ENCODE measurements at regions not wholly inside any gene's neighbourhood (a gene's known extent, or its start where the extent isn't known, plus 50 kb on each side); places are given as distances from the start of the nearest gene placed in this dataset.

DNA sequence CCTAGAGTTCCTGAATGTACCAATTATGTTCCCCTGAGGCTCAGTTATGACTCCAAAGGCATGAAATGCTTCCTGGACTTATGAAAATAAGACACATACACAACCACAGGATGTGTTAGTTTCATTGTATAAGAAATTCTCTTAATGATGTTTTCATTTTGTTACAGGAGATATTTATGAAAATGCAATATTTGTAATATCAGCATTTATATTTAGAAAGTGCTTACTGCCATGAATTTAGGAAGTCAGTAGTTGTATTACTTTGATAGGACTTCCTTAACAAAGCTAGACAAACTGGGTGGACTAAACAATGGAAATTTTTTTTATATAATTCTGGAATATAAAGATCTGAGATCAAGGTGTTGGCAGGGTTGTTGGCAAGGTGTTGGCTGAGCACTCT lies 572.1 kb upstream of the IGFBP7 start:
- H3K36me3 ChIP-seq (ENCODE audit: low read depth, low read length) = no peaks in the 10 kb centered on the region
- intact Hi-C loops (cut with micrococcal nuclease) = no loop called here

DNA sequence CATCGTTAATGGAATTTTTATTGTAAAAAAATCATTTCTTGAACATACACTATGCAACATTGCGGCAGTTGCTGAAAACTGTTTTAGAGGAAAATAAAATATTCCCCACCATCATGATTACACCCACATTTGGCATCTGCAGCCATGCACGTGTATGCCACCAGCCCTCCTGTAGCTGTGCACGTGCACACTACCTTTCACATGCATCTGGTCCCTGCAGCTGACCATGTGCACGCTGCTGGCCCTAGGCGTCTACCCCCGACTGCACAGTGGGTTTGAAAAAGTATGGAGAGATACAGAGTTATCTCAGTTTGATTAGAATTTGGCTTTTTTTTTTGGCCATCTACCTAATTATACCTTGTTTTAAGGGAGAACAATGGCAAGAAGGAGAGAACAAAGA lies 569.8 kb upstream of the IGFBP7 start:
- CTCF ChIA-PET = no interaction called here
- H3K9me3 ChIP-seq (ENCODE audit: low read length) = no peaks in the 10 kb centered on the region

More for the DNA sequence above, 572.1 kb upstream of the IGFBP7 start:
- ATAC-seq (no peak), DNase-seq (no peak)
- H3K9me3 ChIP-seq (ENCODE audit: low read length) = no peaks in the 10 kb centered on the region
- no peaks in the 10 kb centered on the region for H4K20me1 ChIP-seq (ENCODE audit: low read length)
- H2AFZ ChIP-seq (ENCODE audit: low read length) = no peak overlapping the region
- no TSS peak for BruUV-seq (replicated peaks)
- no peaks in the 10 kb centered on the region for H3F3A ChIP-seq (ENCODE audit: low read length, unreplicated experiment)
- H3K27ac ChIP-seq (ENCODE audit: low read length) = no peak overlapping the region
- ChIA-PET CTCF (no interaction called here), POLR2A (ENCODE audit: unreplicated experiment) (no interaction called here)
- H3K4me1 ChIP-seq (ENCODE audit: insufficient read depth, low read length) = no peaks in the 10 kb centered on the region
- no peak for TF ChIP-seq EZH2 (IDR thresholded peaks at IDR 0.05; ENCODE audit: low read length, unreplicated experiment)
- TF ChIP-seq, protein P1, sequence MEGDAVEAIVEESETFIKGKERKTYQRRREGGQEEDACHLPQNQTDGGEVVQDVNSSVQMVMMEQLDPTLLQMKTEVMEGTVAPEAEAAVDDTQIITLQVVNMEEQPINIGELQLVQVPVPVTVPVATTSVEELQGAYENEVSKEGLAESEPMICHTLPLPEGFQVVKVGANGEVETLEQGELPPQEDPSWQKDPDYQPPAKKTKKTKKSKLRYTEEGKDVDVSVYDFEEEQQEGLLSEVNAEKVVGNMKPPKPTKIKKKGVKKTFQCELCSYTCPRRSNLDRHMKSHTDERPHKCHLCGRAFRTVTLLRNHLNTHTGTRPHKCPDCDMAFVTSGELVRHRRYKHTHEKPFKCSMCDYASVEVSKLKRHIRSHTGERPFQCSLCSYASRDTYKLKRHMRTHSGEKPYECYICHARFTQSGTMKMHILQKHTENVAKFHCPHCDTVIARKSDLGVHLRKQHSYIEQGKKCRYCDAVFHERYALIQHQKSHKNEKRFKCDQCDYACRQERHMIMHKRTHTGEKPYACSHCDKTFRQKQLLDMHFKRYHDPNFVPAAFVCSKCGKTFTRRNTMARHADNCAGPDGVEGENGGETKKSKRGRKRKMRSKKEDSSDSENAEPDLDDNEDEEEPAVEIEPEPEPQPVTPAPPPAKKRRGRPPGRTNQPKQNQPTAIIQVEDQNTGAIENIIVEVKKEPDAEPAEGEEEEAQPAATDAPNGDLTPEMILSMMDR (conservative IDR thresholded peaks at IDR 0.05; ENCODE audit: low read depth, low read length) = no peak
- TF ChIP-seq EZH2phosphoT487 (IDR thresholded peaks at IDR 0.05; ENCODE audit: borderline replicate concordance, low read length) = no peak
- no peaks in the 10 kb centered on the region for H3K79me2 ChIP-seq (ENCODE audit: low read length)
- no peak overlapping the region for H3K9ac ChIP-seq (ENCODE audit: low read length)
- peaks cover 12% of the 10 kb centered on the region; the same call in 1 of the 2 replicates for H3K27me3 ChIP-seq (ENCODE audit: low read length)
- H3K9me2 ChIP-seq (replicated peaks; ENCODE audit: low read length) = no peaks in the 10 kb centered on the region
- no peak overlapping the region for H3K4me3 ChIP-seq (ENCODE audit: low read length)
- H3K4me2 ChIP-seq (ENCODE audit: low read length) = no peak overlapping the region

DNA sequence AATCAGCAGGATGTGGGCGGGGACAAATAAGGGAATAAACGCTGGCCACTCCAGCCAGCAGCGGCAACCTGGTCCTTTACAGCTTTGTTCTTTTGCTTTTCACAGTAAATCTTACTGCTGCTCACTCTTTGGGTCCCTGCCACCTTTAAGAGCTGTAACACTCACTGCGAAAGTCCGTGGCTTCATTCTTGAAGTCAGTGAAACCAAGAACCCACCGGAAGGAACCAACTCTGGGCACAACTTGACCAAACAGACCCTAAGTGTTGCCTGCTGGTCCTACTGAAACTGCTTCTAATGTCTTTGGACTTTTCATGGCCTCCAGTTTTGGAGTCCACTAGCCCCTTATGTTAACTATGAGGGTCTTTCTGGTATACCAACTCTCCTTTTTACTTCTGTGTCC lies 566.2 kb upstream of the IGFBP7 start:
- TF ChIP-seq EZH2phosphoT487 (IDR thresholded peaks at IDR 0.05; ENCODE audit: borderline replicate concordance, low read length) (no peak), EZH2 (IDR thresholded peaks at IDR 0.05; ENCODE audit: low read length, unreplicated experiment) (no peak)
- TF ChIP-seq, protein P1 (conservative IDR thresholded peaks at IDR 0.05; ENCODE audit: low read depth, low read length) = no peak
- Histone ChIP-seq H2AFZ (ENCODE audit: low read length) (no peak overlapping the region), H3K27ac (ENCODE audit: low read length) (no peak overlapping the region), H3K27me3 (ENCODE audit: low read length) (peaks cover 6% of the 10 kb centered on the region; the same call in 1 of the 2 replicates), H3K4me2 (ENCODE audit: low read length) (no peak overlapping the region), H3K4me1 (ENCODE audit: insufficient read depth, low read length) (no peaks in the 10 kb centered on the region), H4K20me1 (ENCODE audit: low read length) (no peaks in the 10 kb centered on the region), H3F3A (ENCODE audit: low read length, unreplicated experiment) (no peaks in the 10 kb centered on the region), H3K9ac (ENCODE audit: low read length) (no peak overlapping the region), H3K4me3 (ENCODE audit: low read length) (no peak overlapping the region), H3K36me3 (ENCODE audit: low read depth, low read length) (no peaks in the 10 kb centered on the region), H3K9me3 (ENCODE audit: low read length) (no peaks in the 10 kb centered on the region), H3K9me2 (replicated peaks; ENCODE audit: low read length) (no peaks in the 10 kb centered on the region), H3K79me2 (ENCODE audit: low read length) (no peaks in the 10 kb centered on the region)
- CTCF ChIA-PET = no interaction called here
- no TSS peak for BruUV-seq (replicated peaks)
- no peak for ATAC-seq
- DNase-seq = no peak
- POLR2A ChIA-PET (ENCODE audit: unreplicated experiment) = no interaction called here
- intact Hi-C loops (cut with micrococcal nuclease) = no loop called here

More for the DNA sequence above, 569.8 kb upstream of the IGFBP7 start:
- Histone ChIP-seq H3K4me1 (ENCODE audit: insufficient read depth, low read length) (no peaks in the 10 kb centered on the region), H3K27me3 (ENCODE audit: low read length) (peaks cover 11% of the 10 kb centered on the region; the same call in 1 of the 2 replicates), H4K20me1 (ENCODE audit: low read length) (no peaks in the 10 kb centered on the region), H3K79me2 (ENCODE audit: low read length) (no peaks in the 10 kb centered on the region), H3K27ac (ENCODE audit: low read length) (no peak overlapping the region), H2AFZ (ENCODE audit: low read length) (no peak overlapping the region), H3K9me2 (replicated peaks; ENCODE audit: low read length) (no peaks in the 10 kb centered on the region), H3F3A (ENCODE audit: low read length, unreplicated experiment) (no peaks in the 10 kb centered on the region), H3K4me2 (ENCODE audit: low read length) (no peak overlapping the region), H3K36me3 (ENCODE audit: low read depth, low read length) (no peaks in the 10 kb centered on the region), H3K9ac (ENCODE audit: low read length) (no peak overlapping the region), H3K4me3 (ENCODE audit: low read length) (no peak overlapping the region)
- BruUV-seq (replicated peaks) = no TSS peak
- no peak for ATAC-seq
- POLR2A ChIA-PET (ENCODE audit: unreplicated experiment) = interaction anchor here (0.6 kb wide), 1 partner anchor 38 kb away, joined by 3 read pairs; no protein-coding TSS in a partner anchor
- TF ChIP-seq, protein P1 (conservative IDR thresholded peaks at IDR 0.05; ENCODE audit: low read depth, low read length) = no peak
- TF ChIP-seq EZH2 (IDR thresholded peaks at IDR 0.05; ENCODE audit: low read length, unreplicated experiment) = no peak
- no peak for TF ChIP-seq EZH2phosphoT487 (IDR thresholded peaks at IDR 0.05; ENCODE audit: borderline replicate concordance, low read length)
- intact Hi-C loops (cut with micrococcal nuclease) = no loop called here
- DNase-seq = no peak

Data from PC-3 (cell line).